Right atrium auricular region (tissue), 2 donors: ENCODE measurements at regions not wholly inside any gene's neighbourhood (a gene's known extent, or its start where the extent isn't known, plus 50 kb on each side); places are given as distances from the start of the nearest gene placed in this dataset.

Experiments
- DNase-seq: peaks from one replicate; pipeline ENCODE4 v3.0.0-alpha.2; 2019; ENCODE audit warnings: low spot score
- H3K27ac ChIP-seq, 2 donors: fragments of 200-600 bp; sonication (generic); 1 replicate in 1 of 2; 2 replicates in 1 of 2; pipeline ENCODE4 v1.5.1; 2016 to 2019
- H3K27me3 ChIP-seq, 2 donors: fragments of 200-600 bp; sonication (generic); one replicate each; pipeline versions ENCODE4 v1.5.1 to v1.6.0; 2017 to 2019
- H3K36me3 ChIP-seq: fragments of 200-600 bp; sonication (generic); one replicate; pipeline ENCODE4 v1.5.1; 2016
- H3K4me1 ChIP-seq, 2 donors: fragments of 200-600 bp; sonication (generic); one replicate each; pipeline versions ENCODE4 v1.5.1 to v1.6.0; 2017 to 2019
- H3K4me3 ChIP-seq, 2 donors: fragments of 200-600 bp; sonication (generic); 1 replicate in 1 of 2; 2 replicates in 1 of 2; pipeline ENCODE4 v1.5.1; 2017 to 2019; ENCODE audit warnings: mild to moderate bottlenecking in 1 of 2, moderate library complexity in 1 of 2
- H3K9me3 ChIP-seq, 2 donors: fragments of 200-600 bp; sonication (generic); one replicate each; pipeline ENCODE4 v1.5.1; 2019
- CTCF ChIP-seq, 2 donors: fragments of 200-600 bp; sonication (generic); IDR thresholded peaks; one replicate each; pipeline ENCODE4 v1.5.1; 2019; ENCODE audit warnings: antibody characterized with exemption in 2 of 2

- no peaks in the 10 kb centered on the region for H3K27me3 ChIP-seq
- H3K36me3 ChIP-seq, result no peaks in the 10 kb centered on the region
- H3K27ac ChIP-seq, result no peak overlapping the region
- TF ChIP-seq CTCF (IDR thresholded peaks at IDR 0.05), result no peak
- H3K4me3 ChIP-seq, result no peak overlapping the region
- no peaks in the 10 kb centered on the region for H3K9me3 ChIP-seq
- peaks cover 0 to 5% of the 10 kb centered on the region in 2 donors for H3K4me1 ChIP-seq
- no peak for DNase-seq
These were observed 283.3 kb downstream of the RRAGC start for GRCh38 chr1:38576241-38576640.

- H3K27me3 ChIP-seq, result no peaks in the 10 kb centered on the region
- no peaks in the 10 kb centered on the region for H3K4me1 ChIP-seq
- TF ChIP-seq CTCF (IDR thresholded peaks at IDR 0.05), result no peak
- H3K36me3 ChIP-seq, result no peaks in the 10 kb centered on the region
- no peak for DNase-seq
- no peaks in the 10 kb centered on the region for H3K9me3 ChIP-seq
- no peak overlapping the region for H3K4me3 ChIP-seq
- no peak overlapping the region for H3K27ac ChIP-seq
These were observed 287.8 kb downstream of the RRAGC start for GRCh38 chr1:38571726-38572125.

GRCh38 chr1:38570657-38570975, 289.0 kb downstream of the RRAGC start:
- no peak overlapping the region for H3K4me3 ChIP-seq
- TF ChIP-seq CTCF (IDR thresholded peaks at IDR 0.05), result no peak
- no peak overlapping the region for H3K27ac ChIP-seq
- H3K27me3 ChIP-seq, result no peaks in the 10 kb centered on the region
- H3K4me1 ChIP-seq, result no peaks in the 10 kb centered on the region
- DNase-seq, result no peak
- H3K36me3 ChIP-seq, result no peaks in the 10 kb centered on the region
- no peaks in the 10 kb centered on the region for H3K9me3 ChIP-seq

- Histone ChIP-seq H3K27me3 (no peaks in the 10 kb centered on the region), H3K9me3 (no peaks in the 10 kb centered on the region), H3K36me3 (no peaks in the 10 kb centered on the region), H3K4me1 (no peaks in the 10 kb centered on the region), H3K27ac (no peak overlapping the region), H3K4me3 (no peak overlapping the region)
- no peak for TF ChIP-seq CTCF (IDR thresholded peaks at IDR 0.05)
- no peak for DNase-seq
These were observed 289.5 kb downstream of the RRAGC start for GRCh38 chr1:38569932-38570656.

- no peaks in the 10 kb centered on the region for H3K9me3 ChIP-seq
- no peaks in the 10 kb centered on the region for H3K36me3 ChIP-seq
- no peak overlapping the region for H3K27ac ChIP-seq
- no peaks in the 10 kb centered on the region for H3K4me1 ChIP-seq
- no peak overlapping the region for H3K4me3 ChIP-seq
- no peak for TF ChIP-seq CTCF (IDR thresholded peaks at IDR 0.05)
- no peak for DNase-seq
- no peaks in the 10 kb centered on the region for H3K27me3 ChIP-seq
These were observed 291.3 kb downstream of the RRAGC start for GRCh38 chr1:38568061-38568857.
